Keratinocyte (primary cell): ENCODE measurements at regions not wholly inside any gene's neighbourhood (a gene's known extent, or its start where the extent isn't known, plus 50 kb on each side); places are given as distances from the start of the nearest gene placed in this dataset.

Experiments used
- EZH2 ChIP-seq: IDR thresholded peaks from one replicate; pipeline ENCODE4 v1.6.1; 2012; ENCODE audit warnings: inconsistent platforms, mild to moderate bottlenecking, low read length, moderate library complexity
- TF ChIP-seq, protein P1 (sequence below), 3 experiments: IDR thresholded peaks in 1 of 3; conservative IDR thresholded peaks in 1 of 3; optimal IDR thresholded peaks in 1 of 3; 2 replicates in 2 of 3; 3 replicates in 1 of 3; pipeline versions ENCODE3 to v1.5.1; 2011; ENCODE audit warnings: low read length in 3 of 3, mild to moderate bottlenecking in 3 of 3, moderate library complexity in 2 of 3, control low read depth in 1 of 3, inconsistent platforms in 1 of 3; ENCODE audit not compliant: insufficient read depth in 2 of 3; ENCODE audit errors: extremely low read depth in 1 of 3

- TF ChIP-seq, protein P1, sequence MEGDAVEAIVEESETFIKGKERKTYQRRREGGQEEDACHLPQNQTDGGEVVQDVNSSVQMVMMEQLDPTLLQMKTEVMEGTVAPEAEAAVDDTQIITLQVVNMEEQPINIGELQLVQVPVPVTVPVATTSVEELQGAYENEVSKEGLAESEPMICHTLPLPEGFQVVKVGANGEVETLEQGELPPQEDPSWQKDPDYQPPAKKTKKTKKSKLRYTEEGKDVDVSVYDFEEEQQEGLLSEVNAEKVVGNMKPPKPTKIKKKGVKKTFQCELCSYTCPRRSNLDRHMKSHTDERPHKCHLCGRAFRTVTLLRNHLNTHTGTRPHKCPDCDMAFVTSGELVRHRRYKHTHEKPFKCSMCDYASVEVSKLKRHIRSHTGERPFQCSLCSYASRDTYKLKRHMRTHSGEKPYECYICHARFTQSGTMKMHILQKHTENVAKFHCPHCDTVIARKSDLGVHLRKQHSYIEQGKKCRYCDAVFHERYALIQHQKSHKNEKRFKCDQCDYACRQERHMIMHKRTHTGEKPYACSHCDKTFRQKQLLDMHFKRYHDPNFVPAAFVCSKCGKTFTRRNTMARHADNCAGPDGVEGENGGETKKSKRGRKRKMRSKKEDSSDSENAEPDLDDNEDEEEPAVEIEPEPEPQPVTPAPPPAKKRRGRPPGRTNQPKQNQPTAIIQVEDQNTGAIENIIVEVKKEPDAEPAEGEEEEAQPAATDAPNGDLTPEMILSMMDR (optimal IDR thresholded peaks at IDR 0.05 in 1 of 3, IDR thresholded peaks at IDR 0.05 in 1 of 3, conservative IDR thresholded peaks at IDR 0.05 in 1 of 3; ENCODE audit: extremely low read depth in 1 of 3, insufficient read depth in 2 of 3, low read length in 3 of 3) = no peak
- TF ChIP-seq EZH2 = no peak
Observed at GRCh38 chr13:44294876-44295275, 78.7 kb upstream of the SERP2 start.
